Stomach (tissue), 4 donors: ENCODE measurements at regions not wholly inside any gene's neighbourhood (a gene's known extent, or its start where the extent isn't known, plus 50 kb on each side); places are given as distances from the start of the nearest gene placed in this dataset.

ENCODE experiments used
- EP300 ChIP-seq: sonication (generic); formaldehyde crosslinking; IDR thresholded peaks from one replicate; pipeline ENCODE4 v1.6.1; 2017; ENCODE audit warnings: antibody characterized with exemption
- POLR2A ChIP-seq, 4 donors: fragments of 450-650 bp; IDR thresholded peaks; one replicate each; pipeline ENCODE4 v1.6.1; 2016; ENCODE audit warnings: antibody characterized with exemption in 4 of 4, control low read depth in 2 of 4, mild to moderate bottlenecking in 1 of 4, moderate library complexity in 1 of 4
- POLR2AphosphoS5 ChIP-seq, 3 donors: sonication (generic); formaldehyde crosslinking; IDR thresholded peaks; one replicate each; pipeline ENCODE4 v1.6.1; 2016; ENCODE audit warnings: antibody characterized with exemption in 3 of 3
- TF ChIP-seq, protein P1 (sequence below), 7 experiments: fragments of 450-650 bp in 4 of 7; fragments of 200-600 bp in 3 of 7; sonication (generic) in 3 of 7; IDR thresholded peaks; one replicate each; pipeline ENCODE4 v1.5.1; 2016 to 2019; ENCODE audit warnings: antibody characterized with exemption in 7 of 7, control low read depth in 2 of 7, mild to moderate bottlenecking in 1 of 7

DNA sequence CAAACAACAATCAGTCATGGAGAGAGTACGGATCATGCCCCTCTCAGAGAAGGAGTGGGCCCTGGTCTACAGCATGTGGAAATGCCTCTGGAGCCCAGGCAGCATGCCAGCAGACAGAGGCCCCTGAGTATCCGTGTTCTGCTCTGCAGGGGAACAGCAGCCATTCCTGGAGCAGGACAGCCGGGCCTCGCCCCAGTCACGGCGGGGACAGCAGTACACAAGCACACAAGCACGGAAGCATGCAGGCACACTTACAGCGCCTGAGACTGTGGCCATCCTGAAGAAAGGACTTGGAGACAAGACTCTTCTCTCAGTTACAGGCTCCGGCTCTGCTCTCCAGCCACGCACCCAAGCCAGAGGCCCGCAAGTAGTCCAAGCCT lies 102.6 kb upstream of the ALDH1B1 start:
- TF ChIP-seq, protein P1, sequence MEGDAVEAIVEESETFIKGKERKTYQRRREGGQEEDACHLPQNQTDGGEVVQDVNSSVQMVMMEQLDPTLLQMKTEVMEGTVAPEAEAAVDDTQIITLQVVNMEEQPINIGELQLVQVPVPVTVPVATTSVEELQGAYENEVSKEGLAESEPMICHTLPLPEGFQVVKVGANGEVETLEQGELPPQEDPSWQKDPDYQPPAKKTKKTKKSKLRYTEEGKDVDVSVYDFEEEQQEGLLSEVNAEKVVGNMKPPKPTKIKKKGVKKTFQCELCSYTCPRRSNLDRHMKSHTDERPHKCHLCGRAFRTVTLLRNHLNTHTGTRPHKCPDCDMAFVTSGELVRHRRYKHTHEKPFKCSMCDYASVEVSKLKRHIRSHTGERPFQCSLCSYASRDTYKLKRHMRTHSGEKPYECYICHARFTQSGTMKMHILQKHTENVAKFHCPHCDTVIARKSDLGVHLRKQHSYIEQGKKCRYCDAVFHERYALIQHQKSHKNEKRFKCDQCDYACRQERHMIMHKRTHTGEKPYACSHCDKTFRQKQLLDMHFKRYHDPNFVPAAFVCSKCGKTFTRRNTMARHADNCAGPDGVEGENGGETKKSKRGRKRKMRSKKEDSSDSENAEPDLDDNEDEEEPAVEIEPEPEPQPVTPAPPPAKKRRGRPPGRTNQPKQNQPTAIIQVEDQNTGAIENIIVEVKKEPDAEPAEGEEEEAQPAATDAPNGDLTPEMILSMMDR (IDR thresholded peaks at IDR 0.05), result no peak
- no peak for TF ChIP-seq POLR2A (IDR thresholded peaks at IDR 0.05)
- no peak for TF ChIP-seq POLR2AphosphoS5 (IDR thresholded peaks at IDR 0.05)
- no peak for TF ChIP-seq EP300
